Right lobe of liver (tissue), 6 donors: ENCODE measurements at regions not wholly inside any gene's neighbourhood (a gene's known extent, or its start where the extent isn't known, plus 50 kb on each side); places are given as distances from the start of the nearest gene placed in this dataset.

Experiments
- ATAC-seq, 4 donors: fragments of 200-7000 bp; cut with Tn5 transposase; one replicate each; pipeline ENCODE4 v1.9.1; 2020; ENCODE audit warnings: mild to moderate bottlenecking in 4 of 4, moderate library complexity in 4 of 4
- DNase-seq, 3 donors: peaks; one replicate each; pipeline ENCODE4 v3.0.0-alpha.2; 2020
- H3K27ac ChIP-seq, 3 donors: fragments of 200-600 bp; one replicate each; pipeline ENCODE4 v1.8.0; 2022
- H3K27me3 ChIP-seq, 2 donors: fragments of 200-600 bp; one replicate each; pipeline ENCODE4 v1.8.0; 2022
- H3K36me3 ChIP-seq, 4 donors: fragments of 200-600 bp; sonication (generic) in 1 of 4; one replicate each; pipeline versions ENCODE4 v1.5.1 to v1.8.0; 2017 to 2022; ENCODE audit warnings: control low read depth in 1 of 4
- H3K4me1 ChIP-seq, 4 donors: fragments of 200-600 bp; sonication (generic) in 1 of 4; one replicate each; pipeline versions ENCODE4 v1.5.1 to v1.8.0; 2017 to 2022; ENCODE audit warnings: control low read depth in 1 of 4
- H3K4me3 ChIP-seq, 3 donors: fragments of 200-600 bp; one replicate each; pipeline ENCODE4 v1.8.0; 2022
- H3K9me3 ChIP-seq, 4 donors: fragments of 200-600 bp; sonication (generic) in 1 of 4; one replicate each; pipeline versions ENCODE4 v1.5.1 to v1.8.0; 2017 to 2022; ENCODE audit warnings: control low read depth in 1 of 4
- CTCF ChIP-seq, 4 donors: fragments of 200-600 bp in 3 of 4; fragments of 450-650 bp in 1 of 4; IDR thresholded peaks; one replicate each; pipeline versions ENCODE4 v1.5.1 to v1.8.0; 2016 to 2022; ENCODE audit warnings: antibody characterized with exemption in 4 of 4, mild to moderate bottlenecking in 2 of 4
- POLR2A ChIP-seq: fragments of 450-650 bp; IDR thresholded peaks from one replicate; pipeline ENCODE4 v1.6.1; 2017; ENCODE audit warnings: antibody characterized with exemption, mild to moderate bottlenecking
- WGBS: methylation state at CpG from one replicate; pipeline ENCODE4 v1.1.6; 2018; ENCODE audit warnings: low coverage, low lambda C conversion rate; ENCODE audit not compliant: insufficient coverage; ENCODE audit errors: missing lambda C conversion rate; 5-methylcytosine and 5-hydroxymethylcytosine counted together
- intact Hi-C, 2 donors: fragments of 100-400 bp; cut with DNase I; formaldehyde crosslinking; loops; one replicate each; pipeline versions ENCODE4 v1.11.2 to v1.14.1; 2022
- donor health status: DM: no; HTN: yes; CAD: no.
- donor health status: DM: no; HTN: no; CAD: no.
- donor health status: DM: no; HTN: no; CAD: no.
- donor health status: DM: no; HTN: yes; CAD: no.
- donor health status: DM: no; HTN: yes; CAD: no.

- TF ChIP-seq POLR2A (no peak), CTCF (IDR thresholded peaks at IDR 0.05) (no peak)
- Histone ChIP-seq H3K36me3 (no peaks in the 10 kb centered on the region), H3K4me3 (no peak overlapping the region), H3K27ac (no peak overlapping the region), H3K4me1 (no peaks in the 10 kb centered on the region), H3K27me3 (no peaks in the 10 kb centered on the region), H3K9me3 (no peaks in the 10 kb centered on the region)
- ATAC-seq (no peak), DNase-seq (no peak)
- WGBS: 53% methylated on average over 3 of the region's 5 CpGs
- intact Hi-C loops: no loop called here
These were observed 234.0 kb downstream of the EPHA4 start for GRCh38 chr2:221337957-221338685.

GRCh38 chr2:221342388-221342787 lies 229.7 kb downstream of the EPHA4 start:
- intact Hi-C loops: no loop called here
- TF ChIP-seq POLR2A (no peak), CTCF (IDR thresholded peaks at IDR 0.05) (no peak)
- no peak for ATAC-seq
- Histone ChIP-seq H3K36me3 (no peaks in the 10 kb centered on the region), H3K4me1 (no peaks in the 10 kb centered on the region), H3K27ac (no peak overlapping the region), H3K27me3 (no peaks in the 10 kb centered on the region), H3K4me3 (no peak overlapping the region), H3K9me3 (no peaks in the 10 kb centered on the region)
- 87% methylated on average over 8 of the region's 8 CpGs for WGBS
- DNase-seq: no peak

- WGBS: 80% methylated on average over 1 of the region's 1 CpG
- no peak overlapping the region for H3K27ac ChIP-seq
- no peak for TF ChIP-seq CTCF (IDR thresholded peaks at IDR 0.05)
- no peak for TF ChIP-seq POLR2A
- no peak overlapping the region for H3K4me3 ChIP-seq
- DNase-seq (no peak), ATAC-seq (no peak)
- intact Hi-C loops: no loop called here
- H3K27me3 ChIP-seq: no peaks in the 10 kb centered on the region
- no peaks in the 10 kb centered on the region for H3K36me3 ChIP-seq
- no peaks in the 10 kb centered on the region for H3K4me1 ChIP-seq
- H3K9me3 ChIP-seq: no peaks in the 10 kb centered on the region
These were observed 228.6 kb downstream of the EPHA4 start for GRCh38 chr2:221343524-221343923.

- Histone ChIP-seq H3K27me3 (no peaks in the 10 kb centered on the region), H3K4me3 (no peak overlapping the region), H3K27ac (no peak overlapping the region), H3K36me3 (no peaks in the 10 kb centered on the region), H3K9me3 (no peaks in the 10 kb centered on the region), H3K4me1 (no peaks in the 10 kb centered on the region)
- intact Hi-C loops: no loop called here
- ATAC-seq (no peak), DNase-seq (no peak)
- TF ChIP-seq POLR2A (no peak), CTCF (IDR thresholded peaks at IDR 0.05) (no peak)
These were observed 226.6 kb downstream of the EPHA4 start for GRCh38 chr2:221345516-221345915.

- no peaks in the 10 kb centered on the region for H3K36me3 ChIP-seq
- TF ChIP-seq POLR2A (no peak), CTCF (IDR thresholded peaks at IDR 0.05) (no peak)
- no peaks in the 10 kb centered on the region for H3K4me1 ChIP-seq
- DNase-seq (no peak), ATAC-seq (no peak)
- no peak overlapping the region for H3K27ac ChIP-seq
- no peak overlapping the region for H3K4me3 ChIP-seq
- H3K27me3 ChIP-seq: no peaks in the 10 kb centered on the region
- intact Hi-C loops: no loop called here
- H3K9me3 ChIP-seq: no peaks in the 10 kb centered on the region
- WGBS: 42% methylated on average over 3 of the region's 3 CpGs
These were observed 225.7 kb downstream of the EPHA4 start for GRCh38 chr2:221346411-221346810.
